Umbilical cord (tissue), 1 donor: ENCODE measurements at regions not wholly inside any gene's neighbourhood (a gene's known extent, or its start where the extent isn't known, plus 50 kb on each side); places are given as distances from the start of the nearest gene placed in this dataset.

ENCODE experiments used
- DNase-seq: peaks from one replicate; pipeline ENCODE4 v3.0.0-alpha.2; 2015; ENCODE audit warnings: low spot score

GRCh38 chr22:27139935-27140511 is 482.6 kb downstream of the MIAT start:
- DNase-seq = peak; percentile 71

GRCh38 chr22:27142286-27142685 is 484.9 kb downstream of the MIAT start:
- no peak for DNase-seq

GRCh38 chr22:27144321-27144720 is 486.9 kb downstream of the MIAT start:
- DNase-seq = no peak

GRCh38 chr22:27146866-27147633 is 489.7 kb downstream of the MIAT start:
- no peak for DNase-seq

GRCh38 chr22:27148055-27148454 is 490.7 kb downstream of the MIAT start:
- no peak for DNase-seq

- DNase-seq = no peak
Measured at GRCh38 chr22:27148886-27149470, 491.6 kb downstream of the MIAT start.

GRCh38 chr22:27149921-27150543 is 492.6 kb downstream of the MIAT start:
- no peak for DNase-seq

- no peak for DNase-seq
Measured at GRCh38 chr22:27150544-27150941, 493.2 kb downstream of the MIAT start.

GRCh38 chr22:27151407-27151806 is 494.0 kb downstream of the MIAT start:
- DNase-seq = no peak

GRCh38 chr22:27152033-27152432 is 494.6 kb downstream of the MIAT start:
- no peak for DNase-seq

GRCh38 chr22:27152883-27153282 is 495.5 kb downstream of the MIAT start:
- DNase-seq = no peak

- no peak for DNase-seq
Measured at GRCh38 chr22:27153386-27153785, 496.0 kb downstream of the MIAT start.

- no peak for DNase-seq
Measured at GRCh38 chr22:27154717-27155116, 497.3 kb downstream of the MIAT start.

- no peak for DNase-seq
Measured at GRCh38 chr22:27156821-27157489, 499.6 kb downstream of the MIAT start.

GRCh38 chr22:27157666-27158370 is 500.4 kb downstream of the MIAT start:
- no peak for DNase-seq

GRCh38 chr22:27159016-27159415 is 501.6 kb downstream of the MIAT start:
- DNase-seq = no peak

- no peak for DNase-seq
Measured at GRCh38 chr22:27159716-27160295, 502.4 kb downstream of the MIAT start.

- no peak for DNase-seq
Measured at GRCh38 chr22:27163162-27164137, 506.1 kb downstream of the MIAT start.

- no peak for DNase-seq
Measured at GRCh38 chr22:27164781-27165503, 507.6 kb downstream of the MIAT start.
